HG03342 (cell line): ENCODE measurements at regions not wholly inside any gene's neighbourhood (a gene's known extent, or its start where the extent isn't known, plus 50 kb on each side); places are given as distances from the start of the nearest gene placed in this dataset.

Experiments used
- ATAC-seq: cut with Tn5 transposase; IDR thresholded peaks from one replicate; pipeline ENCODE4 v1.9.1; 2021; ENCODE audit warnings: mild to moderate bottlenecking, moderate library complexity; ENCODE audit not compliant: unreplicated experiment

- no peak for ATAC-seq
Observed at GRCh38 chr11:109914038-109914437, 179.2 kb upstream of the ZC3H12C start.

- no peak for ATAC-seq
Observed at GRCh38 chr11:109914809-109915653, 178.2 kb upstream of the ZC3H12C start.

- ATAC-seq, result no peak
Observed at GRCh38 chr11:109926941-109927340, 166.3 kb upstream of the ZC3H12C start.

GRCh38 chr11:109929308-109929707 lies 163.9 kb upstream of the ZC3H12C start:
- ATAC-seq, result no peak

- no peak for ATAC-seq
Observed at GRCh38 chr11:109933126-109933525, 160.1 kb upstream of the ZC3H12C start.

GRCh38 chr11:109934151-109934550 lies 159.0 kb upstream of the ZC3H12C start:
- ATAC-seq, result no peak

- no peak for ATAC-seq
Observed at GRCh38 chr11:109936661-109937180, 156.5 kb upstream of the ZC3H12C start.

GRCh38 chr11:109937968-109938367 lies 155.2 kb upstream of the ZC3H12C start:
- ATAC-seq, result no peak

- ATAC-seq, result no peak
Observed at GRCh38 chr11:109939166-109939810, 153.9 kb upstream of the ZC3H12C start.

GRCh38 chr11:109940816-109941215 lies 152.4 kb upstream of the ZC3H12C start:
- ATAC-seq, result no peak

GRCh38 chr11:109945626-109946321 lies 147.4 kb upstream of the ZC3H12C start:
- ATAC-seq, result peak; percentile 74

GRCh38 chr11:109946322-109946846 lies 146.8 kb upstream of the ZC3H12C start:
- peak; percentile 89 for ATAC-seq

- no peak for ATAC-seq
Observed at GRCh38 chr11:109954534-109954933, 138.7 kb upstream of the ZC3H12C start.

GRCh38 chr11:109956124-109956793 lies 136.9 kb upstream of the ZC3H12C start:
- peak; percentile 79 for ATAC-seq

GRCh38 chr11:109957000-109957399 lies 136.2 kb upstream of the ZC3H12C start:
- peak; percentile 49 for ATAC-seq

GRCh38 chr11:109957601-109958000 lies 135.6 kb upstream of the ZC3H12C start:
- no peak for ATAC-seq

GRCh38 chr11:109958131-109958820 lies 134.9 kb upstream of the ZC3H12C start:
- no peak for ATAC-seq

GRCh38 chr11:109958821-109959166 lies 134.4 kb upstream of the ZC3H12C start:
- ATAC-seq, result no peak

GRCh38 chr11:109960831-109961230 lies 132.4 kb upstream of the ZC3H12C start:
- no peak for ATAC-seq

- no peak for ATAC-seq
Observed at GRCh38 chr11:109961261-109961660, 131.9 kb upstream of the ZC3H12C start.
